SH-SY5Y (cell line): ENCODE measurements at regions not wholly inside any gene's neighbourhood (a gene's known extent, or its start where the extent isn't known, plus 50 kb on each side); places are given as distances from the start of the nearest gene placed in this dataset.

Experiments used
- GATA2 ChIP-seq: IDR thresholded peaks from 2 replicates; pipeline ENCODE4 v1.6.1; 2011; ENCODE audit warnings: mild to moderate bottlenecking, low read depth, low read length
- GATA3 ChIP-seq: IDR thresholded peaks from 2 replicates; pipeline ENCODE4 v1.6.1; 2011; ENCODE audit warnings: low read depth, mild to moderate bottlenecking, low read length, moderate library complexity

- TF ChIP-seq GATA2 (no peak), GATA3 (no peak)
These were observed 293.3 kb upstream of the SYT4 start for GRCh38 chr18:43570593-43570992.
